ENCODE measurements at regions not wholly inside any gene's neighbourhood (a gene's known extent, or its start where the extent isn't known, plus 50 kb on each side); places are given as distances from the start of the nearest gene placed in this dataset.
A peak's percentile ranks its signal among the peaks of the same experiment; 100 is the strongest.

- H3K4me3 ChIP-seq: no peak overlapping the region
- H3F3A ChIP-seq (replicated peaks; ENCODE audit: low read depth): no peaks in the 10 kb centered on the region
- Mint-ChIP-seq H3K9me3 (no peaks in the 10 kb centered on the region), H3K4me3 (no peak overlapping the region), H3K36me3 (ENCODE audit: low read depth) (no peaks in the 10 kb centered on the region), H3K4me1 (peaks cover 2% of the 10 kb centered on the region; the same call in 1 of the 3 replicates), H3K27ac (no peak overlapping the region), H3K27me3 (ENCODE audit: insufficient read depth, low read depth, poor library complexity) (peaks cover 2% of the 10 kb centered on the region)
- H3K4me1 ChIP-seq (ENCODE audit: insufficient read depth): peaks cover 7% of the 10 kb centered on the region; the same call in 1 of the 2 replicates
- H3K79me2 ChIP-seq (replicated peaks; ENCODE audit: insufficient read depth): no peaks in the 10 kb centered on the region
- peak; percentile 14 for DNase-seq (ENCODE audit: low spot score)
- no peak overlapping the region for H3K4me2 ChIP-seq
- no peaks in the 10 kb centered on the region for H4K20me1 ChIP-seq (replicated peaks; ENCODE audit: insufficient read depth)
- H3K36me3 ChIP-seq (ENCODE audit: insufficient read depth): no peaks in the 10 kb centered on the region
- H3K27me3 ChIP-seq (ENCODE audit: insufficient read depth): no peaks in the 10 kb centered on the region
- no peak overlapping the region for H2AFZ ChIP-seq
- peaks cover 18% of the 10 kb centered on the region for H3K9me2 ChIP-seq (ENCODE audit: insufficient read depth)
- ATAC-seq: no peak
- TF ChIP-seq, protein P1, sequence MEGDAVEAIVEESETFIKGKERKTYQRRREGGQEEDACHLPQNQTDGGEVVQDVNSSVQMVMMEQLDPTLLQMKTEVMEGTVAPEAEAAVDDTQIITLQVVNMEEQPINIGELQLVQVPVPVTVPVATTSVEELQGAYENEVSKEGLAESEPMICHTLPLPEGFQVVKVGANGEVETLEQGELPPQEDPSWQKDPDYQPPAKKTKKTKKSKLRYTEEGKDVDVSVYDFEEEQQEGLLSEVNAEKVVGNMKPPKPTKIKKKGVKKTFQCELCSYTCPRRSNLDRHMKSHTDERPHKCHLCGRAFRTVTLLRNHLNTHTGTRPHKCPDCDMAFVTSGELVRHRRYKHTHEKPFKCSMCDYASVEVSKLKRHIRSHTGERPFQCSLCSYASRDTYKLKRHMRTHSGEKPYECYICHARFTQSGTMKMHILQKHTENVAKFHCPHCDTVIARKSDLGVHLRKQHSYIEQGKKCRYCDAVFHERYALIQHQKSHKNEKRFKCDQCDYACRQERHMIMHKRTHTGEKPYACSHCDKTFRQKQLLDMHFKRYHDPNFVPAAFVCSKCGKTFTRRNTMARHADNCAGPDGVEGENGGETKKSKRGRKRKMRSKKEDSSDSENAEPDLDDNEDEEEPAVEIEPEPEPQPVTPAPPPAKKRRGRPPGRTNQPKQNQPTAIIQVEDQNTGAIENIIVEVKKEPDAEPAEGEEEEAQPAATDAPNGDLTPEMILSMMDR (conservative IDR thresholded peaks at IDR 0.05; ENCODE audit: low read depth in 2 of 2): peak; percentile 39 to 52; a peak in 3 of 4 replicates
- no peak for TF ChIP-seq EZH2phosphoT487 (IDR thresholded peaks at IDR 0.05; ENCODE audit: unreplicated experiment)
- H3K27ac ChIP-seq (ENCODE audit: low read depth): no peak overlapping the region
Observed at GRCh38 chr5:68745448-68745847, 348.4 kb upstream of the SLC30A5 start.

DNA sequence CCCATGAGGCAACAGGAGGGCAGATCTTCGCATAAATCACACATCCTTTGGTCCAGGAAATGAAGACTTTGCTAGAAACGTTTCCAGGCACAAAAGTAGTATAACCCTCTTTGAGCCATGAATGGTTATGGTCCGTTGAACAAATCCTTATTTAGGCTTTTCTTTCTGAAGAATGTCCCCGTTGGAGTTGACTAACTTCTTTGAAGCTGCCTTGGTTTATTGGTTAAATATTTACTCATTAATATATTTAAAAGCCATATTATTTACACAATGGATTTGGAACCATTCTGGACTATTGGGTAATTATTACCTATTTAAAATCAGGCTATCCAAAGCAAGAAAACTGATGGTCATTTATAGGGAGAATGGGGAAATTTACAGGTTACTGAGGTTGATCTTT lies 347.6 kb upstream of the SLC30A5 start:
- Histone ChIP-seq H3K9me2 (ENCODE audit: insufficient read depth) (peaks cover 18% of the 10 kb centered on the region), H3F3A (replicated peaks; ENCODE audit: low read depth) (no peaks in the 10 kb centered on the region), H2AFZ (no peak overlapping the region), H4K20me1 (replicated peaks; ENCODE audit: insufficient read depth) (no peaks in the 10 kb centered on the region), H3K27me3 (ENCODE audit: insufficient read depth) (no peaks in the 10 kb centered on the region), H3K4me1 (ENCODE audit: insufficient read depth) (peaks cover 10% of the 10 kb centered on the region; the same call in 1 of the 2 replicates), H3K4me2 (no peak overlapping the region), H3K79me2 (replicated peaks; ENCODE audit: insufficient read depth) (no peaks in the 10 kb centered on the region), H3K36me3 (ENCODE audit: insufficient read depth) (no peaks in the 10 kb centered on the region), H3K27ac (ENCODE audit: low read depth) (no peak overlapping the region), H3K4me3 (no peak overlapping the region)
- no peak for ATAC-seq
- peaks cover 2% of the 10 kb centered on the region for H3K27me3 Mint-ChIP-seq (ENCODE audit: insufficient read depth, low read depth, poor library complexity)
- H3K4me1 Mint-ChIP-seq: peaks cover 6% of the 10 kb centered on the region; the same call in 2 of the 3 replicates
- no peaks in the 10 kb centered on the region for H3K9me3 Mint-ChIP-seq
- H3K27ac Mint-ChIP-seq: no peak overlapping the region
- H3K36me3 Mint-ChIP-seq (ENCODE audit: low read depth): no peaks in the 10 kb centered on the region
- no peak for DNase-seq (ENCODE audit: low spot score)
- H3K4me3 Mint-ChIP-seq: no peak overlapping the region
- TF ChIP-seq ETS1 (IDR thresholded peaks at IDR 0.05) (no peak), EZH2phosphoT487 (IDR thresholded peaks at IDR 0.05; ENCODE audit: unreplicated experiment) (no peak), ZNF331 (CRISPR knock-in tag; IDR thresholded peaks at IDR 0.05; ENCODE audit: low read depth) (no peak), CREB1 (CRISPR knock-in tag; IDR thresholded peaks at IDR 0.05; ENCODE audit: low read depth) (no peak), EZH2 (IDR thresholded peaks at IDR 0.05; ENCODE audit: low read depth, unreplicated experiment) (no peak), ZNF114 (CRISPR knock-in tag; IDR thresholded peaks at IDR 0.05) (no peak), JUNB (IDR thresholded peaks at IDR 0.05; ENCODE audit: unreplicated experiment) (no peak)
- TF ChIP-seq, protein P1 (conservative IDR thresholded peaks at IDR 0.05; ENCODE audit: low read depth in 2 of 2): no peak
- TF ChIP-seq, protein P2, sequence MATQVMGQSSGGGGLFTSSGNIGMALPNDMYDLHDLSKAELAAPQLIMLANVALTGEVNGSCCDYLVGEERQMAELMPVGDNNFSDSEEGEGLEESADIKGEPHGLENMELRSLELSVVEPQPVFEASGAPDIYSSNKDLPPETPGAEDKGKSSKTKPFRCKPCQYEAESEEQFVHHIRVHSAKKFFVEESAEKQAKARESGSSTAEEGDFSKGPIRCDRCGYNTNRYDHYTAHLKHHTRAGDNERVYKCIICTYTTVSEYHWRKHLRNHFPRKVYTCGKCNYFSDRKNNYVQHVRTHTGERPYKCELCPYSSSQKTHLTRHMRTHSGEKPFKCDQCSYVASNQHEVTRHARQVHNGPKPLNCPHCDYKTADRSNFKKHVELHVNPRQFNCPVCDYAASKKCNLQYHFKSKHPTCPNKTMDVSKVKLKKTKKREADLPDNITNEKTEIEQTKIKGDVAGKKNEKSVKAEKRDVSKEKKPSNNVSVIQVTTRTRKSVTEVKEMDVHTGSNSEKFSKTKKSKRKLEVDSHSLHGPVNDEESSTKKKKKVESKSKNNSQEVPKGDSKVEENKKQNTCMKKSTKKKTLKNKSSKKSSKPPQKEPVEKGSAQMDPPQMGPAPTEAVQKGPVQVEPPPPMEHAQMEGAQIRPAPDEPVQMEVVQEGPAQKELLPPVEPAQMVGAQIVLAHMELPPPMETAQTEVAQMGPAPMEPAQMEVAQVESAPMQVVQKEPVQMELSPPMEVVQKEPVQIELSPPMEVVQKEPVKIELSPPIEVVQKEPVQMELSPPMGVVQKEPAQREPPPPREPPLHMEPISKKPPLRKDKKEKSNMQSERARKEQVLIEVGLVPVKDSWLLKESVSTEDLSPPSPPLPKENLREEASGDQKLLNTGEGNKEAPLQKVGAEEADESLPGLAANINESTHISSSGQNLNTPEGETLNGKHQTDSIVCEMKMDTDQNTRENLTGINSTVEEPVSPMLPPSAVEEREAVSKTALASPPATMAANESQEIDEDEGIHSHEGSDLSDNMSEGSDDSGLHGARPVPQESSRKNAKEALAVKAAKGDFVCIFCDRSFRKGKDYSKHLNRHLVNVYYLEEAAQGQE (IDR thresholded peaks at IDR 0.05; ENCODE audit: unreplicated experiment): no peak

All from GM23338 (cell line).